Adipocyte (in vitro differentiated cells): ENCODE measurements at regions not wholly inside any gene's neighbourhood (a gene's known extent, or its start where the extent isn't known, plus 50 kb on each side); places are given as distances from the start of the nearest gene placed in this dataset.
A peak's percentile ranks its signal among the peaks of the same experiment; 100 is the strongest.

Experiments used
- DNase-seq: peaks from one replicate; pipeline ENCODE4 v3.0.0-alpha.2; 2015; ENCODE audit warnings: low read depth
- H3K27me3 ChIP-seq: replicated peaks from 2 replicates; pipeline ENCODE4 v1.7.0; 2013; ENCODE audit warnings: mild to moderate bottlenecking, low read length, moderate library complexity; ENCODE audit not compliant: control insufficient read depth, insufficient read depth
- H3K36me3 ChIP-seq: 2 replicates; pipeline ENCODE4 v1.7.0; 2013; ENCODE audit warnings: low read length, mild to moderate bottlenecking, moderate library complexity; ENCODE audit not compliant: control insufficient read depth, insufficient read depth, severe bottlenecking
- H3K4me1 ChIP-seq: 2 replicates; pipeline ENCODE4 v1.7.0; 2013; ENCODE audit warnings: mild to moderate bottlenecking, low read length, moderate library complexity; ENCODE audit not compliant: control insufficient read depth, insufficient read depth
- H3K4me3 ChIP-seq: 2 replicates; pipeline ENCODE4 v1.7.0; 2013; ENCODE audit warnings: mild to moderate bottlenecking, low read length, moderate library complexity
- H3K9ac ChIP-seq: 2 replicates; pipeline ENCODE4 v1.7.0; 2013; ENCODE audit warnings: mild to moderate bottlenecking, low read length, moderate library complexity
- H3K9me3 ChIP-seq: 2 replicates; pipeline ENCODE4 v1.7.0; 2013; ENCODE audit warnings: mild to moderate bottlenecking, low read length, moderate library complexity; ENCODE audit not compliant: control insufficient read depth

GRCh38 chr15:29396176-29396811 is 126.7 kb upstream of the NSMCE3 start:
- peaks cover 4% of the 10 kb centered on the region for H3K27me3 ChIP-seq
- no peak for DNase-seq
- H3K4me1 ChIP-seq = no peaks in the 10 kb centered on the region
- H3K36me3 ChIP-seq = no peaks in the 10 kb centered on the region
- peaks cover 9% of the 10 kb centered on the region for H3K9me3 ChIP-seq
- H3K4me3 ChIP-seq = no peak overlapping the region
- H3K9ac ChIP-seq = no peak overlapping the region

- Histone ChIP-seq H3K36me3 (no peaks in the 10 kb centered on the region), H3K4me3 (no peak overlapping the region), H3K4me1 (no peaks in the 10 kb centered on the region), H3K9me3 (peaks cover 9% of the 10 kb centered on the region), H3K9ac (no peak overlapping the region), H3K27me3 (no peaks in the 10 kb centered on the region)
- DNase-seq = no peak
Observed at GRCh38 chr15:29393443-29393842, 123.8 kb upstream of the NSMCE3 start.

DNA sequence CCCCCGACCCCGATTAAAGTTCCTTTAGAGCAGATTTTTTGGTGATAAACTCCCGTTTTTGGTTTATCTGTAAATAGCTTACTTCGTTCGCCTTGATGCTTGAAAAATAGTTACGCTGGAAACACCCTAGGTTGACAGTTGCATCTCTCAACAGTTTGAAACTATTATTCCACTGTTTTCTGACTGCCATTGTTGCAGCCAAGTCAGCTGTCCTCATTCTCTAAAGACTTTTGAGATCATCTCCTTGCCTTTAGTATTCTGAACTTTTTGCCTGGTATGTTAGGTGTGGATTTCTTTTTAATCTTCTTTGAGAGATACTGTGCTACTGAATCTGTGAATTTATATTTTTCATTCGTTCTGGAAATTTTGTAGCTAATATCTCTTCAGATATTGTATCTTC is 122.7 kb upstream of the NSMCE3 start:
- H3K9ac ChIP-seq = no peak overlapping the region
- peaks cover 9% of the 10 kb centered on the region for H3K9me3 ChIP-seq
- no peaks in the 10 kb centered on the region for H3K36me3 ChIP-seq
- no peaks in the 10 kb centered on the region for H3K27me3 ChIP-seq
- no peaks in the 10 kb centered on the region for H3K4me1 ChIP-seq
- no peak overlapping the region for H3K4me3 ChIP-seq
- no peak for DNase-seq

- Histone ChIP-seq H3K4me1 (no peaks in the 10 kb centered on the region), H3K27me3 (no peaks in the 10 kb centered on the region), H3K4me3 (no peak overlapping the region), H3K9me3 (peaks cover 9% of the 10 kb centered on the region), H3K9ac (no peak overlapping the region), H3K36me3 (no peaks in the 10 kb centered on the region)
- DNase-seq = no peak
Observed at GRCh38 chr15:29390051-29390450, 120.4 kb upstream of the NSMCE3 start.

DNA sequence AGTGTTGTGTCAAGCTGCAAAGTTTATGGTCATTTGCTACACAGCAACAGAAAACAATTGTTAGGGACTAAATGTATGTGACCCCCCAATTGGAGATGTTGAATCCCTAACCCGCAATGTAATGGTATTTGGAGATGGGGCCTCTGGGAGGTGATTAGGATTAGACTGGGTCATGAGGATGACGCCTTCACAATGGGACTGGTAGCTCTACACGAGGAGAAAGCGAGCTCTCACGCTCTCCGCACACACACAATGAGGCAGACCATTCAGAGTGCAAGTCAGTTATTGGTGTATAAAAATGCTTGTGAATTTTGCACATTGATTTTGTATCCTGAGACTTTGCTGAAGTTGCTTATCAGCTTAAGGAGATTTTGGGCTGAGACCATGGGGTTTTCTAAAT is 116.9 kb upstream of the NSMCE3 start:
- H3K27me3 ChIP-seq = no peaks in the 10 kb centered on the region
- H3K36me3 ChIP-seq = no peaks in the 10 kb centered on the region
- no peak overlapping the region for H3K9ac ChIP-seq
- no peaks in the 10 kb centered on the region for H3K9me3 ChIP-seq
- no peak overlapping the region for H3K4me3 ChIP-seq
- DNase-seq = no peak
- H3K4me1 ChIP-seq = no peaks in the 10 kb centered on the region

DNA sequence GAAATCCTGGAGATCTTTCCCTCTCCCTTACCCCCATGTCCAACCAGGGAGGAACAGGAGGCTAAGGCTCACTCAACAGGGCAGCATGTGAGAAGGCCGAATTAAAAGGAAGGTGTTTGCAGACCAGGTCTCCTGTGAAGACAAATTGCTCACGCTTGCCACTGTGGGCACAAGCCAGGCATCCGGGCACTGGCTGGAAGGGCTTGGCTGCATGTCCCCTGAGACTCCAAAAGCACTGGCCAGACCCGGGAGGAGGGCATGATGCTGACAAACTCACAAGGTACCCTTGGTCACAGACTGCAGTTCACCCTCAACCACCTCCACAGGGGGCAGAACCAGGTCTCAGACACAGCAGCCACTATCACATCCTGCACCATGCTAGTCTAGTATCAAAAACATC is 113.7 kb upstream of the NSMCE3 start:
- no peaks in the 10 kb centered on the region for H3K4me1 ChIP-seq

DNA sequence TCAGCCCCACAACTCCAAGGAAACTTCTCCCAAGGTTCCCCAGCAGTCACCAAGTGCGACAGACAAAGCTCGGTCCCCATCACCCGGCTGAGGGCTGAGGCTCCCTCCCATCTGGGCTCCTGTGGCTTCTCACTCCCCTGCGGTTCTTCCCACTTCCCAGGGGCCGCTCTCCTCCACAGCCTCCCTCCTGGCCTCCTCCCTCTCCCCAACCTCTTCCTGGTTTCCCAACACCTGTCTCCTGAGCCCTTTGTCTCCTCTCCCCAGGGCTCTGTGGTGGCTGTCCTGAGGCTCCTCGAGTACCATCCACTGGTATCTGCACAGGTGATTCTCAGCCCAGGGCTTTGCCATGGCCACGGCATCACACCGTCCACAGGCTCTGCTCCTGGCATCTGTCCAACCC is 113.2 kb upstream of the NSMCE3 start:
- Histone ChIP-seq H3K36me3 (no peaks in the 10 kb centered on the region), H3K9ac (no peak overlapping the region), H3K4me1 (no peaks in the 10 kb centered on the region), H3K27me3 (no peaks in the 10 kb centered on the region), H3K9me3 (no peaks in the 10 kb centered on the region), H3K4me3 (no peak overlapping the region)
- DNase-seq = no peak

More for the DNA sequence above, 113.7 kb upstream of the NSMCE3 start:
- no peaks in the 10 kb centered on the region for H3K9me3 ChIP-seq
- no peak for DNase-seq
- H3K36me3 ChIP-seq = no peaks in the 10 kb centered on the region
- H3K27me3 ChIP-seq = no peaks in the 10 kb centered on the region
- no peak overlapping the region for H3K9ac ChIP-seq
- no peak overlapping the region for H3K4me3 ChIP-seq

DNA sequence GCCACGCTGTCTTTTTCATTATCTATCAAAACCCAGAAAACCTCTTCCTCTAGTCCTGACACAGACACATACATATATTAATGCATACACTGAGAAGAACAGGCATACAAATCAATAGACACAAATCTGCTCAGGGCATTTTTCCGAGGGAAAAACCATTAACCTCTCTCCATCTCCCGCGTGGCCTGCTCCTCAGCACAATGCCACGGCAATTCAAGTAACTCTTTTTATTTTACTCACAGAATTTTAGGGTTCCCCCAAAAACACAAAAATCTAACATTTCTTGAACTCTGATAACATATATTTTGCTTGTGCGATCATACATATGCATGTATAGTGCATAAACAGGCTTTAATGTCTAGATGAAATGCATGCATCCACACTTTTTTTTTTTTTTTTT is 110.8 kb upstream of the NSMCE3 start:
- H3K9ac ChIP-seq = no peak overlapping the region
- no peaks in the 10 kb centered on the region for H3K36me3 ChIP-seq
- H3K27me3 ChIP-seq = peaks cover 6% of the 10 kb centered on the region
- DNase-seq = no peak
- no peaks in the 10 kb centered on the region for H3K9me3 ChIP-seq
- no peaks in the 10 kb centered on the region for H3K4me1 ChIP-seq
- H3K4me3 ChIP-seq = no peak overlapping the region

DNA sequence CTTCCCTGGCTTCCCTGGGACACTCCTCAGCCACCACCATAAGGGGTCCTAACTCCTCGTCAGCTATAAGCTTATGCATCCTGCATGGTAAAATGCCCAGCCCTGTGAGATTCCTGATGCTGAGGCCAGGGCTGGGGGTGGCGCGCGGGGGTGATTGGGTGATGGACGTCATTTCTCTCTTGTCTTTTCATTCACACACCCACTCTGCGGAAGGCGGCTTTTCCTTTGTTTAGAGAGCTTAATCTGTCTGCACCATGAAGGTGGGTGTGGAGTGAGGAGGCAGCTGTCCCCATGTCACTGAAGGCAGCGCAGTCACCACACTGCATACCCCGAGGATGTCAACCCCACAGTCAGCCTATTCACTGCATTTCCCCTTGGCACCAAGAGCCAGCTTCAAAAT is 110.0 kb upstream of the NSMCE3 start:
- Histone ChIP-seq H3K4me1 (no peaks in the 10 kb centered on the region), H3K27me3 (peaks cover 12% of the 10 kb centered on the region), H3K9me3 (no peaks in the 10 kb centered on the region), H3K4me3 (no peak overlapping the region), H3K9ac (no peak overlapping the region), H3K36me3 (no peaks in the 10 kb centered on the region)
- no peak for DNase-seq

- no peaks in the 10 kb centered on the region for H3K4me1 ChIP-seq
- no peak for DNase-seq
- H3K27me3 ChIP-seq = peaks cover 12% of the 10 kb centered on the region
- no peak overlapping the region for H3K9ac ChIP-seq
- H3K36me3 ChIP-seq = no peaks in the 10 kb centered on the region
- H3K4me3 ChIP-seq = no peak overlapping the region
- no peaks in the 10 kb centered on the region for H3K9me3 ChIP-seq
Observed at GRCh38 chr15:29377161-29377560, 107.5 kb upstream of the NSMCE3 start.

- no peaks in the 10 kb centered on the region for H3K4me1 ChIP-seq
- H3K27me3 ChIP-seq = peaks cover 12% of the 10 kb centered on the region
- DNase-seq = no peak
- no peak overlapping the region for H3K4me3 ChIP-seq
- H3K36me3 ChIP-seq = no peaks in the 10 kb centered on the region
- no peak overlapping the region for H3K9ac ChIP-seq
- no peaks in the 10 kb centered on the region for H3K9me3 ChIP-seq
Observed at GRCh38 chr15:29376590-29376989, 107.0 kb upstream of the NSMCE3 start.

- Histone ChIP-seq H3K9me3 (peaks cover 23% of the 10 kb centered on the region), H3K4me3 (peak overlapping the region; percentile 27), H3K9ac (no peak overlapping the region), H3K4me1 (peaks cover 2% of the 10 kb centered on the region), H3K27me3 (no peaks in the 10 kb centered on the region), H3K36me3 (no peaks in the 10 kb centered on the region)
- DNase-seq = no peak
Observed at GRCh38 chr15:29369261-29369660, 99.6 kb upstream of the NSMCE3 start.
